Cardiac muscle cell (in vitro differentiated cells and primary cell): ENCODE measurements at regions not wholly inside any gene's neighbourhood (a gene's known extent, or its start where the extent isn't known, plus 50 kb on each side); places are given as distances from the start of the nearest gene placed in this dataset.

Source experiments
- DNase-seq, 2 donors: peaks; one replicate each; pipeline versions ENCODE4 v3.0.0 to v3.0.0-alpha.2; 2010 to 2017; ENCODE audit warnings: low read depth in 1 of 2, low spot score in 1 of 2
- H3K27ac ChIP-seq: fragments of 200-600 bp; sonication (generic); 2 replicates; pipeline ENCODE4 v1.5.1; 2016
- H3K27me3 ChIP-seq: fragments of 200-600 bp; sonication (generic); 2 replicates; pipeline ENCODE4 v1.6.0; 2016; ENCODE audit warnings: control low read depth
- H3K36me3 ChIP-seq: fragments of 200-600 bp; sonication (generic); 2 replicates; pipeline ENCODE4 v1.5.1; 2016; ENCODE audit warnings: control low read depth
- H3K4me1 ChIP-seq: fragments of 200-600 bp; sonication (generic); 2 replicates; pipeline ENCODE4 v1.8.1; 2017; ENCODE audit warnings: low read depth, mild to moderate bottlenecking, mixed run types
- H3K4me3 ChIP-seq: fragments of 200-600 bp; sonication (generic); 2 replicates; pipeline ENCODE4 v1.5.1; 2016; ENCODE audit warnings: mild to moderate bottlenecking
- H3K9me3 ChIP-seq: fragments of 200-600 bp; sonication (generic); 2 replicates; pipeline ENCODE4 v1.5.1; 2017; ENCODE audit warnings: low read depth, mild to moderate bottlenecking, control low read depth
- CTCF ChIP-seq: IDR thresholded peaks from 2 replicates; pipeline ENCODE4 v1.5.1; 2012; ENCODE audit warnings: low read depth, mild to moderate bottlenecking, low read length

GRCh38 chr2:45070113-45070652 lies 60.9 kb upstream of the SIX2 start:
- Histone ChIP-seq H3K36me3 (no peaks in the 10 kb centered on the region), H3K9me3 (no peaks in the 10 kb centered on the region), H3K27me3 (no peaks in the 10 kb centered on the region), H3K4me1 (peaks cover 21% of the 10 kb centered on the region), H3K27ac (no peak overlapping the region), H3K4me3 (no peak overlapping the region)
- DNase-seq = no peak
- no peak for TF ChIP-seq CTCF

- Histone ChIP-seq H3K4me1 (peaks cover 21% of the 10 kb centered on the region), H3K4me3 (no peak overlapping the region), H3K27me3 (no peaks in the 10 kb centered on the region), H3K36me3 (no peaks in the 10 kb centered on the region), H3K27ac (no peak overlapping the region), H3K9me3 (no peaks in the 10 kb centered on the region)
- TF ChIP-seq CTCF = no peak
- DNase-seq = no peak
Observed at GRCh38 chr2:45069684-45070083, 60.4 kb upstream of the SIX2 start.

DNA sequence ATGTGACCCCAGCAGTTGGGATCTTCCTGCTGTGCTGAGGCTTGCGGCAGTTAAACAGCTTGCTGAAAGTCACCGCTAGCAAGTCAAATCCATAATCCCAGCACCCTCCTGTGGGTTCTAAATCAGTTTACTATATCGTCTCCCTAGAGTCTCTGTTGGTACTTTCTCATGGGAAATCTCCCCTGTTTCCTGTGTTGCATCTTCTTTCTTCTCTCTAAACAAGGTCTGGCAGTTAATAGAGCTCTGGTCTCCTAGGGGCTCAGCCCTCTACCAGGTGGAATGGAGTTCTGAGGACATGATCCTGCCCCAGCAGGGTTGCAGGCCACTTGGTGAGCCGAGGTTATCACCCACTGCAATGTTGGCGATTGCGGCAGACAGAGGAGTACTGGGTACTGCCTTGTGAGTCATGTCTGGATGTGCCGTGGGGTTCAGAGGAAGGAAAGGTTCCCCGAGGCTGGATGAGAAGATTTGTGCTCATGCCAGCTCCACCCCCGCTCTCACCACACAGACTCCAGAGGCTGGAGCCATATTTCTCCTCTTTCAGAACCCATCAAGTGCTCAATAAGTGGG lies 59.4 kb upstream of the SIX2 start:
- no peaks in the 10 kb centered on the region for H3K27me3 ChIP-seq
- no peak overlapping the region for H3K4me3 ChIP-seq
- no peak overlapping the region for H3K27ac ChIP-seq
- H3K36me3 ChIP-seq = no peaks in the 10 kb centered on the region
- no peaks in the 10 kb centered on the region for H3K9me3 ChIP-seq
- no peak for TF ChIP-seq CTCF
- peak in 1 of 2 donors; percentile 20 for DNase-seq
- H3K4me1 ChIP-seq = peaks cover 21% of the 10 kb centered on the region

GRCh38 chr2:45067859-45068570 lies 58.8 kb upstream of the SIX2 start:
- peak; percentile 38 to 69 for DNase-seq
- peak; percentile 19 for TF ChIP-seq CTCF
- H3K4me3 ChIP-seq = no peak overlapping the region

More at GRCh38 chr2:45067859-45068570, 58.8 kb upstream of the SIX2 start:
- no peaks in the 10 kb centered on the region for H3K36me3 ChIP-seq
- no peak overlapping the region for H3K27ac ChIP-seq
- no peaks in the 10 kb centered on the region for H3K27me3 ChIP-seq
- peaks cover 18% of the 10 kb centered on the region for H3K4me1 ChIP-seq
- H3K9me3 ChIP-seq = no peaks in the 10 kb centered on the region
